HAP-1 (cell line): ENCODE measurements at regions not wholly inside any gene's neighbourhood (a gene's known extent, or its start where the extent isn't known, plus 50 kb on each side); places are given as distances from the start of the nearest gene placed in this dataset.

Source experiments
- DNase-seq, 2 experiments: peaks; one replicate each; pipeline ENCODE4 v3.0.0-alpha.2; 2016 to 2020; ENCODE audit warnings: low spot score in 2 of 2
- H3K27me3 ChIP-seq: fragments of 250-450 bp; sonication (Bioruptor Pico); 2 replicates; pipeline ENCODE4 v1.5.1; 2020; ENCODE audit warnings: low read depth, mild to moderate bottlenecking, moderate library complexity
- H3K36me3 ChIP-seq: fragments of 250-450 bp; sonication (Bioruptor Pico); replicated peaks from 2 replicates; pipeline ENCODE4 v1.5.1; 2020; ENCODE audit warnings: mild to moderate bottlenecking
- H3K4me1 ChIP-seq: fragments of 250-450 bp; sonication (Bioruptor Pico); 2 replicates; pipeline ENCODE4 v1.5.1; 2020; ENCODE audit warnings: mild to moderate bottlenecking
- H3K4me3 ChIP-seq: fragments of 250-450 bp; sonication (Bioruptor Pico); 2 replicates; pipeline ENCODE4 v1.5.1; 2020; ENCODE audit warnings: mild to moderate bottlenecking, moderate library complexity
- H3K9me3 ChIP-seq: fragments of 250-450 bp; sonication (Bioruptor Pico); 2 replicates; pipeline ENCODE4 v1.5.1; 2020; ENCODE audit warnings: mild to moderate bottlenecking, moderate library complexity
- in situ Hi-C: fragments of 300-500 bp; cut with MboI; formaldehyde crosslinking; loops from 3 replicates; pipeline ENCODE4 v1.14.3; 2020; ENCODE audit warnings: low sequenced_read_pairs, inconsistent platforms, mixed read lengths

- no peaks in the 10 kb centered on the region for H3K27me3 ChIP-seq
- no peak overlapping the region for H3K4me3 ChIP-seq
- no peaks in the 10 kb centered on the region for H3K9me3 ChIP-seq
- H3K36me3 ChIP-seq, result no peaks in the 10 kb centered on the region
- in situ Hi-C loops, result no loop called here
- no peak for DNase-seq
- H3K4me1 ChIP-seq, result no peaks in the 10 kb centered on the region
Observed at GRCh38 chr14:49221316-49221715, 364.9 kb downstream of the RPS29 start.

GRCh38 chr14:49220492-49220891 lies 365.7 kb downstream of the RPS29 start:
- in situ Hi-C loops, result no loop called here
- H3K9me3 ChIP-seq, result no peaks in the 10 kb centered on the region
- H3K27me3 ChIP-seq, result no peaks in the 10 kb centered on the region
- no peak for DNase-seq
- H3K36me3 ChIP-seq, result no peaks in the 10 kb centered on the region
- no peaks in the 10 kb centered on the region for H3K4me1 ChIP-seq
- H3K4me3 ChIP-seq, result no peak overlapping the region

- H3K27me3 ChIP-seq, result no peaks in the 10 kb centered on the region
- H3K4me3 ChIP-seq, result no peak overlapping the region
- in situ Hi-C loops, result no loop called here
- no peaks in the 10 kb centered on the region for H3K4me1 ChIP-seq
- H3K9me3 ChIP-seq, result no peaks in the 10 kb centered on the region
- DNase-seq, result no peak
- no peaks in the 10 kb centered on the region for H3K36me3 ChIP-seq
Observed at GRCh38 chr14:49218436-49219092, 367.6 kb downstream of the RPS29 start.

- H3K36me3 ChIP-seq, result no peaks in the 10 kb centered on the region
- in situ Hi-C loops, result no loop called here
- H3K27me3 ChIP-seq, result 0 out of 2 replicates have a peak, but pooled peaks cover 4% of the 10 kb centered on the region
- no peaks in the 10 kb centered on the region for H3K9me3 ChIP-seq
- no peak for DNase-seq
- no peaks in the 10 kb centered on the region for H3K4me1 ChIP-seq
- no peak overlapping the region for H3K4me3 ChIP-seq
Observed at GRCh38 chr14:49212721-49213120, 373.5 kb downstream of the RPS29 start.

- Histone ChIP-seq H3K9me3 (no peaks in the 10 kb centered on the region), H3K27me3 (0 out of 2 replicates have a peak, but pooled peaks cover 4% of the 10 kb centered on the region), H3K4me3 (no peak overlapping the region), H3K36me3 (no peaks in the 10 kb centered on the region), H3K4me1 (no peaks in the 10 kb centered on the region)
- in situ Hi-C loops, result no loop called here
- no peak for DNase-seq
Observed at GRCh38 chr14:49209416-49209815, 376.8 kb downstream of the RPS29 start.

GRCh38 chr14:49206828-49207227 lies 379.4 kb downstream of the RPS29 start:
- Histone ChIP-seq H3K27me3 (0 out of 2 replicates have a peak, but pooled peaks cover 4% of the 10 kb centered on the region), H3K36me3 (no peaks in the 10 kb centered on the region), H3K4me1 (no peaks in the 10 kb centered on the region), H3K9me3 (no peaks in the 10 kb centered on the region), H3K4me3 (no peak overlapping the region)
- DNase-seq, result no peak
- in situ Hi-C loops, result no loop called here

GRCh38 chr14:49203676-49204075 lies 382.5 kb downstream of the RPS29 start:
- no peaks in the 10 kb centered on the region for H3K36me3 ChIP-seq
- no peaks in the 10 kb centered on the region for H3K4me1 ChIP-seq
- H3K4me3 ChIP-seq, result no peak overlapping the region
- no peak for DNase-seq
- in situ Hi-C loops, result no loop called here
- H3K9me3 ChIP-seq, result no peaks in the 10 kb centered on the region
- 0 out of 2 replicates have a peak, but pooled peaks cover 3% of the 10 kb centered on the region for H3K27me3 ChIP-seq

GRCh38 chr14:49199159-49199558 lies 387.0 kb downstream of the RPS29 start:
- H3K4me3 ChIP-seq, result no peak overlapping the region
- no peaks in the 10 kb centered on the region for H3K4me1 ChIP-seq
- in situ Hi-C loops, result no loop called here
- H3K9me3 ChIP-seq, result no peaks in the 10 kb centered on the region
- DNase-seq, result no peak
- H3K36me3 ChIP-seq, result no peaks in the 10 kb centered on the region
- H3K27me3 ChIP-seq, result no peaks in the 10 kb centered on the region; the same call in 1 of the 2 replicates

- in situ Hi-C loops, result no loop called here
- Histone ChIP-seq H3K27me3 (no peaks in the 10 kb centered on the region; the same call in 1 of the 2 replicates), H3K9me3 (no peaks in the 10 kb centered on the region), H3K36me3 (no peaks in the 10 kb centered on the region), H3K4me1 (no peaks in the 10 kb centered on the region), H3K4me3 (no peak overlapping the region)
- DNase-seq, result no peak
Observed at GRCh38 chr14:49196327-49196726, 389.9 kb downstream of the RPS29 start.

GRCh38 chr14:49194067-49194466 lies 392.1 kb downstream of the RPS29 start:
- in situ Hi-C loops, result no loop called here
- Histone ChIP-seq H3K27me3 (no peaks in the 10 kb centered on the region; the same call in 1 of the 2 replicates), H3K4me3 (no peak overlapping the region), H3K36me3 (no peaks in the 10 kb centered on the region), H3K4me1 (peaks cover 4% of the 10 kb centered on the region; the same call in 1 of the 2 replicates), H3K9me3 (no peaks in the 10 kb centered on the region)
- no peak for DNase-seq

- DNase-seq, result no peak
- H3K9me3 ChIP-seq, result no peaks in the 10 kb centered on the region
- in situ Hi-C loops, result no loop called here
- H3K4me1 ChIP-seq, result peaks cover 4% of the 10 kb centered on the region; the same call in 1 of the 2 replicates
- H3K27me3 ChIP-seq, result no peaks in the 10 kb centered on the region; the same call in 1 of the 2 replicates
- no peaks in the 10 kb centered on the region for H3K36me3 ChIP-seq
- no peak overlapping the region for H3K4me3 ChIP-seq
Observed at GRCh38 chr14:49193332-49194065, 392.7 kb downstream of the RPS29 start.

- peaks cover 4% of the 10 kb centered on the region for H3K4me1 ChIP-seq
- in situ Hi-C loops, result no loop called here
- no peak for DNase-seq
Observed at GRCh38 chr14:49191380-49191779, 394.8 kb downstream of the RPS29 start.

GRCh38 chr14:49189375-49189774 lies 396.8 kb downstream of the RPS29 start:
- Histone ChIP-seq H3K27me3 (no peaks in the 10 kb centered on the region), H3K9me3 (no peaks in the 10 kb centered on the region), H3K4me3 (no peak overlapping the region), H3K36me3 (no peaks in the 10 kb centered on the region), H3K4me1 (peaks cover 8% of the 10 kb centered on the region)
- in situ Hi-C loops, result no loop called here
- DNase-seq, result peak; percentile 4 to 9

More at GRCh38 chr14:49191380-49191779, 394.8 kb downstream of the RPS29 start:
- Histone ChIP-seq H3K36me3 (no peaks in the 10 kb centered on the region), H3K27me3 (no peaks in the 10 kb centered on the region; the same call in 1 of the 2 replicates), H3K9me3 (no peaks in the 10 kb centered on the region), H3K4me3 (no peak overlapping the region)

GRCh38 chr14:49187799-49188198 lies 398.4 kb downstream of the RPS29 start:
- Histone ChIP-seq H3K4me3 (no peak overlapping the region), H3K36me3 (no peaks in the 10 kb centered on the region), H3K9me3 (no peaks in the 10 kb centered on the region), H3K27me3 (no peaks in the 10 kb centered on the region), H3K4me1 (peaks cover 8% of the 10 kb centered on the region)
- in situ Hi-C loops, result no loop called here
- no peak for DNase-seq
